NCI-H82 treated with DMSO at 0.1 percent for 48 hours (cell line): ENCODE measurements at regions not wholly inside any gene's neighbourhood (a gene's known extent, or its start where the extent isn't known, plus 50 kb on each side); places are given as distances from the start of the nearest gene placed in this dataset.

Experiments
- DNase-seq: peaks from one replicate; lab custom pipeline; 2025; ENCODE audit not compliant: unreplicated experiment; lab: John Stamatoyannopoulos, UW

GRCh38 chr21:17460094-17460493 lies 52.7 kb upstream of the CXADR start:
- no peak for DNase-seq

- DNase-seq: no peak
Observed at GRCh38 chr21:17461014-17461413, 51.8 kb upstream of the CXADR start.

- DNase-seq: no peak
Observed at GRCh38 chr21:17461582-17461981, 51.3 kb upstream of the CXADR start.

GRCh38 chr21:17462276-17462981 lies 50.4 kb upstream of the CXADR start:
- no peak for DNase-seq
